ENCODE measurements at regions not wholly inside any gene's neighbourhood (a gene's known extent, or its start where the extent isn't known, plus 50 kb on each side); places are given as distances from the start of the nearest gene placed in this dataset.

GRCh38 chr7:67786021-67786420, 789.4 kb downstream of the TYW1 start:
- no peaks in the 10 kb centered on the region for H3K27me3 ChIP-seq (ENCODE audit: control insufficient read depth in 1 of 2, insufficient read depth in 2 of 2, low read length in 2 of 2)
- no peaks in the 10 kb centered on the region for H3K4me1 ChIP-seq (ENCODE audit: control insufficient read depth in 1 of 2, insufficient read depth in 2 of 2, low read length in 2 of 2)
- no peak overlapping the region for H3K27ac ChIP-seq (ENCODE audit: low read depth, low read length)
- H3K9ac ChIP-seq (ENCODE audit: low read depth in 1 of 2, low read length in 2 of 2), result no peak overlapping the region
- no peaks in the 10 kb centered on the region for H3K9me3 ChIP-seq (ENCODE audit: control insufficient read depth in 1 of 2, low read length in 2 of 2)
- no peaks in the 10 kb centered on the region for H3K36me3 ChIP-seq (ENCODE audit: control insufficient read depth in 1 of 2, insufficient read depth in 2 of 2, low read length in 2 of 2)
- no peak overlapping the region for H3K4me3 ChIP-seq (ENCODE audit: low read depth in 1 of 2, low read length in 2 of 2)

GRCh38 chr7:67788669-67789068, 792.0 kb downstream of the TYW1 start:
- Histone ChIP-seq H3K4me3 (ENCODE audit: low read depth in 1 of 2, low read length in 2 of 2) (no peak overlapping the region), H3K4me1 (ENCODE audit: control insufficient read depth in 1 of 2, insufficient read depth in 2 of 2, low read length in 2 of 2) (no peaks in the 10 kb centered on the region)

DNA sequence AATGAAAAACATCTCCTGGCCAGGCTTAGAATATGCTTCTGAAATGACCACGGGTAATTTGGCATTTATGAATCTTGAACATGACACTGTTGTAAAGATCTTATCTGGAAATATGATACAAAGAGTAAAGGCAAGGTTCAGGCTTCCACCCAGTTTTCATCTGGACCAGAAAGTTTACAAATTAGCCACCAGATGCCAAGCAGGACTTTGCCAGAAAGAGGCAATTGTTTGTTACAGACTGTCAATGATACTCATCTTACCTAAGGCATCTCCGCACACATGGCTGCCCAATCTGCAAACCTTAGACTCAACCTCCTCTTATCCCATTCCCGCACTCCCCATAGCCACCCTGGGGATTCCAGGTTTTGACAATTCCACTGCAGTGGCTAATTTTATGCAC, 795.3 kb downstream of the TYW1 start:
- Histone ChIP-seq H3K4me3 (ENCODE audit: low read depth in 1 of 2, low read length in 2 of 2) (no peak overlapping the region), H3K9me3 (ENCODE audit: control insufficient read depth in 1 of 2, low read length in 2 of 2) (peaks cover 0 to 6% of the 10 kb centered on the region in 2 donors), H3K9ac (ENCODE audit: low read depth in 1 of 2, low read length in 2 of 2) (no peak overlapping the region), H3K27ac (ENCODE audit: low read depth, low read length) (no peak overlapping the region), H3K4me1 (ENCODE audit: control insufficient read depth in 1 of 2, insufficient read depth in 2 of 2, low read length in 2 of 2) (no peaks in the 10 kb centered on the region), H3K36me3 (ENCODE audit: control insufficient read depth in 1 of 2, insufficient read depth in 2 of 2, low read length in 2 of 2) (no peaks in the 10 kb centered on the region), H3K27me3 (ENCODE audit: control insufficient read depth in 1 of 2, insufficient read depth in 2 of 2, low read length in 2 of 2) (no peaks in the 10 kb centered on the region)

More at GRCh38 chr7:67788669-67789068, 792.0 kb downstream of the TYW1 start:
- no peaks in the 10 kb centered on the region for H3K36me3 ChIP-seq (ENCODE audit: control insufficient read depth in 1 of 2, insufficient read depth in 2 of 2, low read length in 2 of 2)
- no peaks in the 10 kb centered on the region for H3K27me3 ChIP-seq (ENCODE audit: control insufficient read depth in 1 of 2, insufficient read depth in 2 of 2, low read length in 2 of 2)
- no peak overlapping the region for H3K27ac ChIP-seq (ENCODE audit: low read depth, low read length)
- no peaks in the 10 kb centered on the region for H3K9me3 ChIP-seq (ENCODE audit: control insufficient read depth in 1 of 2, low read length in 2 of 2)
- no peak overlapping the region for H3K9ac ChIP-seq (ENCODE audit: low read depth in 1 of 2, low read length in 2 of 2)

DNA sequence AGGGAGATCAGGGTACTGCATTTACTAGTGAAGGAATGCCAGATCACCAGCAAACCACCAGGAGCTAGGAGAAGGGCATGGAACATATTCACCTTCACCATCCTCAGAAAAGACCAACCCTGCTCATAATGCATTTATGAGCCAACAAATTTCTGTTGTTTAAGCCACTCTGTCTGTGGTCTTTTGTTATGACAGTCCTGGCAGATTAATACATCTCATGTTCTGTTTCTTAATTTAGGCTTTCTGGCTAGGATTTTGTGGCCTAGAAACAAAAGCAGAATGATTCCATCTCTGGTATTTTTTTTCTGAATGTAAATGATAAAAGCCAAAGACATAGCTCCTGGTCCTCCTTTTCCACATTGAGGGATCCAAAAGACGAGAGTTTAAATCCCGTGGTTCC, 797.9 kb downstream of the TYW1 start:
- H3K27me3 ChIP-seq (ENCODE audit: control insufficient read depth in 1 of 2, insufficient read depth in 2 of 2, low read length in 2 of 2), result no peaks in the 10 kb centered on the region
- no peak overlapping the region for H3K4me3 ChIP-seq (ENCODE audit: low read depth in 1 of 2, low read length in 2 of 2)
- no peak overlapping the region for H3K9ac ChIP-seq (ENCODE audit: low read depth in 1 of 2, low read length in 2 of 2)
- H3K4me1 ChIP-seq (ENCODE audit: control insufficient read depth in 1 of 2, insufficient read depth in 2 of 2, low read length in 2 of 2), result no peaks in the 10 kb centered on the region
- no peaks in the 10 kb centered on the region for H3K36me3 ChIP-seq (ENCODE audit: control insufficient read depth in 1 of 2, insufficient read depth in 2 of 2, low read length in 2 of 2)
- H3K27ac ChIP-seq (ENCODE audit: low read depth, low read length), result no peak overlapping the region
- peaks cover 0 to 6% of the 10 kb centered on the region in 2 donors for H3K9me3 ChIP-seq (ENCODE audit: control insufficient read depth in 1 of 2, low read length in 2 of 2)

DNA sequence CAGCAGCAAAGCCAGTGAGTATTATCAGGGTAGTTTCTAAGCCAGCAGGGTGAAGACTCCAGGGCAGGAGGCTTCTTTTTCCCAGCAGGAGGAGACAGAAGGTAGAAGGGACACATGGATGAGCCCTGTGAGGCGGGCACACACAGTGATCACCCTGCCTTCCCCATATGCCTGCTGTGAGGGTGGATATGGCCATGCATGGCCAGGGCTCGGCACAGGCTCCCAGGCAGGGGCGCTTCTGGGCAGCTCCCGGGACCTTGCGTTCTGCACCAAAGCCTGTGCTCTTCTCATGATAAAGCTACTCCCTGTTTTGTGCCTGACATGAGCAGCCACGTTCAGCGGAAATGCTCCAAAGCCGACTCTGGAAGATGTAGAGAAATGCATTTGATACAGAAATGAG, 807.2 kb downstream of the TYW1 start:
- Histone ChIP-seq H3K4me1 (ENCODE audit: control insufficient read depth in 1 of 2, insufficient read depth in 2 of 2, low read length in 2 of 2) (no peaks in the 10 kb centered on the region), H3K9me3 (ENCODE audit: control insufficient read depth in 1 of 2, low read length in 2 of 2) (no peaks in the 10 kb centered on the region), H3K9ac (ENCODE audit: low read depth in 1 of 2, low read length in 2 of 2) (no peak overlapping the region), H3K4me3 (ENCODE audit: low read depth in 1 of 2, low read length in 2 of 2) (no peak overlapping the region), H3K27me3 (ENCODE audit: control insufficient read depth in 1 of 2, insufficient read depth in 2 of 2, low read length in 2 of 2) (no peaks in the 10 kb centered on the region), H3K27ac (ENCODE audit: low read depth, low read length) (no peak overlapping the region), H3K36me3 (ENCODE audit: control insufficient read depth in 1 of 2, insufficient read depth in 2 of 2, low read length in 2 of 2) (no peaks in the 10 kb centered on the region)

DNA sequence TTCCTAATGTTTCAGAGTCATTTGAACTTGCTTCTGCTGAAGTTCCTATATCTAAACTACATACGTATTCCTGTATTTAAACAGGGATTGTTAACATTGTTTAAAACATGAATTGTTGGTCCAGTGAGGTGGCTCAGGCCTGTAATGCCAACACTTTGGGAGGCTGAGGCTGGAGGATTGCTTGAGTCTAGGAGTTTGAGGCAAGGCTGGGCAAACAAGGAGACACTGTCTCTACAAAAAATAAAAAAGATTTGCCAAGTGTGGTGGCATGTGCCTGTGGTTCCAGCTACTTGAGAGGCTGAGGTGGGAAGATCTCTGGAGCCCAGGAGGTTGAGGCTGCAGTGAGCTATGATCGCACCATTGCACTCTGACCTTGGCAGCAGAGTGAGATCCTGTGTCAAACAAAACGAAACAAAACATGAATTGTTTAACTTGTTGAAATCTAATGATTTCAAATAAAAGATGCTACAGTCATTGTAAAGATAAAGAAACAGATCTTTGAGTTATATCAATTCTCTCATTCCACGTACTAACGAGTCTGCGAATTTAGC, 809.4 kb downstream of the TYW1 start:
- Histone ChIP-seq H3K27me3 (ENCODE audit: control insufficient read depth in 1 of 2, insufficient read depth in 2 of 2, low read length in 2 of 2) (no peaks in the 10 kb centered on the region), H3K36me3 (ENCODE audit: control insufficient read depth in 1 of 2, insufficient read depth in 2 of 2, low read length in 2 of 2) (no peaks in the 10 kb centered on the region), H3K4me3 (ENCODE audit: low read depth in 1 of 2, low read length in 2 of 2) (no peak overlapping the region), H3K9me3 (ENCODE audit: control insufficient read depth in 1 of 2, low read length in 2 of 2) (no peaks in the 10 kb centered on the region), H3K9ac (ENCODE audit: low read depth in 1 of 2, low read length in 2 of 2) (no peak overlapping the region), H3K27ac (ENCODE audit: low read depth, low read length) (no peak overlapping the region), H3K4me1 (ENCODE audit: control insufficient read depth in 1 of 2, insufficient read depth in 2 of 2, low read length in 2 of 2) (no peaks in the 10 kb centered on the region)

GRCh38 chr7:67807826-67808225, 811.2 kb downstream of the TYW1 start:
- no peaks in the 10 kb centered on the region for H3K36me3 ChIP-seq (ENCODE audit: control insufficient read depth in 1 of 2, insufficient read depth in 2 of 2, low read length in 2 of 2)
- no peak overlapping the region for H3K27ac ChIP-seq (ENCODE audit: low read depth, low read length)
- H3K4me3 ChIP-seq (ENCODE audit: low read depth in 1 of 2, low read length in 2 of 2), result no peak overlapping the region
- no peaks in the 10 kb centered on the region for H3K4me1 ChIP-seq (ENCODE audit: control insufficient read depth in 1 of 2, insufficient read depth in 2 of 2, low read length in 2 of 2)
- no peaks in the 10 kb centered on the region for H3K27me3 ChIP-seq (ENCODE audit: control insufficient read depth in 1 of 2, insufficient read depth in 2 of 2, low read length in 2 of 2)
- H3K9me3 ChIP-seq (ENCODE audit: control insufficient read depth in 1 of 2, low read length in 2 of 2), result no peaks in the 10 kb centered on the region
- no peak overlapping the region for H3K9ac ChIP-seq (ENCODE audit: low read depth in 1 of 2, low read length in 2 of 2)

GRCh38 chr7:67809586-67809985, 813.0 kb downstream of the TYW1 start:
- peaks cover 0 to 6% of the 10 kb centered on the region in 2 donors for H3K9me3 ChIP-seq (ENCODE audit: control insufficient read depth in 1 of 2, low read length in 2 of 2)
- H3K4me1 ChIP-seq (ENCODE audit: control insufficient read depth in 1 of 2, insufficient read depth in 2 of 2, low read length in 2 of 2), result no peaks in the 10 kb centered on the region
- no peak overlapping the region for H3K27ac ChIP-seq (ENCODE audit: low read depth, low read length)
- no peaks in the 10 kb centered on the region for H3K27me3 ChIP-seq (ENCODE audit: control insufficient read depth in 1 of 2, insufficient read depth in 2 of 2, low read length in 2 of 2)
- no peak overlapping the region for H3K4me3 ChIP-seq (ENCODE audit: low read depth in 1 of 2, low read length in 2 of 2)
- no peak overlapping the region for H3K9ac ChIP-seq (ENCODE audit: low read depth in 1 of 2, low read length in 2 of 2)
- no peaks in the 10 kb centered on the region for H3K36me3 ChIP-seq (ENCODE audit: control insufficient read depth in 1 of 2, insufficient read depth in 2 of 2, low read length in 2 of 2)

- H3K36me3 ChIP-seq (ENCODE audit: control insufficient read depth in 1 of 2, insufficient read depth in 2 of 2, low read length in 2 of 2), result no peaks in the 10 kb centered on the region
- H3K9ac ChIP-seq (ENCODE audit: low read depth in 1 of 2, low read length in 2 of 2), result no peak overlapping the region
- no peak overlapping the region for H3K4me3 ChIP-seq (ENCODE audit: low read depth in 1 of 2, low read length in 2 of 2)
- no peaks in the 10 kb centered on the region for H3K4me1 ChIP-seq (ENCODE audit: control insufficient read depth in 1 of 2, insufficient read depth in 2 of 2, low read length in 2 of 2)
- H3K27me3 ChIP-seq (ENCODE audit: control insufficient read depth in 1 of 2, insufficient read depth in 2 of 2, low read length in 2 of 2), result no peaks in the 10 kb centered on the region
- H3K9me3 ChIP-seq (ENCODE audit: control insufficient read depth in 1 of 2, low read length in 2 of 2), result peaks cover 0 to 15% of the 10 kb centered on the region in 2 donors
- H3K27ac ChIP-seq (ENCODE audit: low read depth, low read length), result no peak overlapping the region
Measured at GRCh38 chr7:67813621-67814292, 817.1 kb downstream of the TYW1 start.

DNA sequence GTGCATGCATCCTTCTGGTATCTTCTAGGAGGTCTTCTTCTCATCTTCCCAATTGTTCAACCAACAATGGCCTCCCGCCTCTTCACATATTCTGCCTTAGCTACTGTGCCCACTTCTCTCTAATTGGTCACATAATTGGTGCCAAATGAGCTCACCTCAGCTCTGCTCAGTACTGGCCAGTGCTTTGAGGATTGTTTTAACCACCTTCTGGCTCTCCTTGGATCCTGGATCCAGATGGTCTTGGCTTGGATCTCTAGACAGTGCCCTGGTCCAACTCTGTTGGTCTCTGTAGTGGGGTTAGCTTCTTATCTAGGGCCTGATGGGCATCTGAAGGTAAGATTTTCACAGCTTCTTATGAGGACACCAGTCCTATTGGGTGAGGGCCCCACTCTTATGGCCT, 820.8 kb downstream of the TYW1 start:
- Histone ChIP-seq H3K9ac (ENCODE audit: low read depth in 1 of 2, low read length in 2 of 2) (no peak overlapping the region), H3K36me3 (ENCODE audit: control insufficient read depth in 1 of 2, insufficient read depth in 2 of 2, low read length in 2 of 2) (no peaks in the 10 kb centered on the region), H3K4me1 (ENCODE audit: control insufficient read depth in 1 of 2, insufficient read depth in 2 of 2, low read length in 2 of 2) (no peaks in the 10 kb centered on the region), H3K27me3 (ENCODE audit: control insufficient read depth in 1 of 2, insufficient read depth in 2 of 2, low read length in 2 of 2) (no peaks in the 10 kb centered on the region), H3K27ac (ENCODE audit: low read depth, low read length) (no peak overlapping the region), H3K4me3 (ENCODE audit: low read depth in 1 of 2, low read length in 2 of 2) (no peak overlapping the region), H3K9me3 (ENCODE audit: control insufficient read depth in 1 of 2, low read length in 2 of 2) (peaks cover 0 to 15% of the 10 kb centered on the region in 2 donors)
